ENCODE measurements at regions not wholly inside any gene's neighbourhood (a gene's known extent, or its start where the extent isn't known, plus 50 kb on each side); places are given as distances from the start of the nearest gene placed in this dataset.

- TF ChIP-seq CTCF (conservative IDR thresholded peaks at IDR 0.05 in 1 of 2, IDR thresholded peaks at IDR 0.05 in 1 of 2; ENCODE audit: low read depth in 1 of 2, low read length in 2 of 2) (no peak), EZH2 (IDR thresholded peaks at IDR 0.05; ENCODE audit: low read length, missing control alignments) (no peak)
These were observed 403.3 kb upstream of the EPHA7 start for GRCh38 chr6:93822434-93823265.
